ENCODE measurements at regions not wholly inside any gene's neighbourhood (a gene's known extent, or its start where the extent isn't known, plus 50 kb on each side); places are given as distances from the start of the nearest gene placed in this dataset.
A peak's percentile ranks its signal among the peaks of the same experiment; 100 is the strongest.

GRCh38 chr11:115894176-115894575, 390.0 kb upstream of the CADM1 start:
- Mint-ChIP-seq H3K4me3 (no peak overlapping the region), H3K27me3 (no peaks in the 10 kb centered on the region), H3K36me3 (no peaks in the 10 kb centered on the region), H3K27ac (no peak overlapping the region), H3K9me3 (peaks cover 0 to 14% (median 2%) of the 10 kb centered on the region in 7 donors), H3K4me1 (no peaks in the 10 kb centered on the region)
- ATAC-seq (ENCODE audit: low read depth in 2 of 2) (no peak), DNase-seq (no peak)

GRCh38 chr11:115893461-115894099, 389.4 kb upstream of the CADM1 start:
- Mint-ChIP-seq H3K27ac (no peak overlapping the region), H3K4me3 (no peak overlapping the region), H3K36me3 (no peaks in the 10 kb centered on the region), H3K27me3 (no peaks in the 10 kb centered on the region), H3K4me1 (no peaks in the 10 kb centered on the region), H3K9me3 (peaks cover 0 to 10% (median 2%) of the 10 kb centered on the region in 7 donors)
- DNase-seq (no peak), ATAC-seq (ENCODE audit: low read depth in 2 of 2) (no peak)

GRCh38 chr11:115892016-115892415, 387.8 kb upstream of the CADM1 start:
- Mint-ChIP-seq H3K9me3 (peaks cover 0 to 10% (median 1%) of the 10 kb centered on the region in 7 donors), H3K4me1 (no peaks in the 10 kb centered on the region), H3K27me3 (no peaks in the 10 kb centered on the region), H3K27ac (no peak overlapping the region), H3K36me3 (no peaks in the 10 kb centered on the region), H3K4me3 (no peak overlapping the region)
- ATAC-seq (ENCODE audit: low read depth in 2 of 2) (no peak), DNase-seq (no peak)

- peaks cover 0 to 10% (median 1%) of the 10 kb centered on the region in 7 donors for H3K9me3 Mint-ChIP-seq
- ATAC-seq (ENCODE audit: low read depth in 2 of 2) (no peak), DNase-seq (no peak)
- H3K27me3 Mint-ChIP-seq: no peaks in the 10 kb centered on the region
- no peaks in the 10 kb centered on the region for H3K36me3 Mint-ChIP-seq
- no peaks in the 10 kb centered on the region for H3K4me1 Mint-ChIP-seq
- H3K27ac Mint-ChIP-seq: no peak overlapping the region
- no peak overlapping the region for H3K4me3 Mint-ChIP-seq
Observed at GRCh38 chr11:115891581-115891980, 387.4 kb upstream of the CADM1 start.

- no peaks in the 10 kb centered on the region for H3K27me3 Mint-ChIP-seq
- DNase-seq: no peak
- no peaks in the 10 kb centered on the region for H3K4me1 Mint-ChIP-seq
- H3K36me3 Mint-ChIP-seq: no peaks in the 10 kb centered on the region
- no peak overlapping the region for H3K4me3 Mint-ChIP-seq
- H3K9me3 Mint-ChIP-seq: peaks cover 0 to 10% (median 1%) of the 10 kb centered on the region in 7 donors
- no peak overlapping the region for H3K27ac Mint-ChIP-seq
- no peak for ATAC-seq (ENCODE audit: low read depth in 2 of 2)
Observed at GRCh38 chr11:115890500-115890899, 386.3 kb upstream of the CADM1 start.

- Mint-ChIP-seq H3K36me3 (no peaks in the 10 kb centered on the region), H3K27ac (no peak overlapping the region), H3K27me3 (no peaks in the 10 kb centered on the region), H3K9me3 (peaks cover 0 to 10% (median 1%) of the 10 kb centered on the region in 7 donors), H3K4me3 (no peak overlapping the region), H3K4me1 (no peaks in the 10 kb centered on the region)
- ATAC-seq (ENCODE audit: low read depth in 2 of 2) (no peak), DNase-seq (no peak)
Observed at GRCh38 chr11:115889712-115890111, 385.5 kb upstream of the CADM1 start.

GRCh38 chr11:115887727-115888126, 383.5 kb upstream of the CADM1 start:
- H3K27ac Mint-ChIP-seq: no peak overlapping the region
- no peaks in the 10 kb centered on the region for H3K36me3 Mint-ChIP-seq
- DNase-seq: no peak
- H3K27me3 Mint-ChIP-seq: no peaks in the 10 kb centered on the region
- no peaks in the 10 kb centered on the region for H3K4me1 Mint-ChIP-seq
- no peak overlapping the region for H3K4me3 Mint-ChIP-seq
- ATAC-seq (ENCODE audit: low read depth in 2 of 2): no peak
- H3K9me3 Mint-ChIP-seq: peaks cover 0 to 12% (median 6%) of the 10 kb centered on the region in 7 donors

GRCh38 chr11:115887316-115887715, 383.1 kb upstream of the CADM1 start:
- Mint-ChIP-seq H3K9me3 (peaks cover 0 to 12% (median 6%) of the 10 kb centered on the region in 7 donors), H3K27me3 (no peaks in the 10 kb centered on the region), H3K4me1 (no peaks in the 10 kb centered on the region), H3K4me3 (no peak overlapping the region), H3K36me3 (no peaks in the 10 kb centered on the region), H3K27ac (no peak overlapping the region)
- no peak for ATAC-seq (ENCODE audit: low read depth in 2 of 2)
- DNase-seq: no peak

- Mint-ChIP-seq H3K4me1 (no peaks in the 10 kb centered on the region), H3K4me3 (no peak overlapping the region), H3K9me3 (peaks cover 4 to 18% (median 10%) of the 10 kb centered on the region in 7 donors), H3K27ac (no peak overlapping the region), H3K36me3 (no peaks in the 10 kb centered on the region), H3K27me3 (peaks cover 0 to 5% (median 0%) of the 10 kb centered on the region in 3 donors)
- ATAC-seq (ENCODE audit: low read depth in 2 of 2) (no peak), DNase-seq (no peak)
Observed at GRCh38 chr11:115886422-115886733, 382.2 kb upstream of the CADM1 start.

GRCh38 chr11:115885535-115886421, 381.6 kb upstream of the CADM1 start:
- Mint-ChIP-seq H3K27ac (no peak overlapping the region), H3K4me1 (no peaks in the 10 kb centered on the region), H3K36me3 (no peaks in the 10 kb centered on the region), H3K9me3 (peaks cover 4 to 21% (median 11%) of the 10 kb centered on the region in 7 donors), H3K4me3 (no peak overlapping the region), H3K27me3 (peaks cover 0 to 6% (median 0%) of the 10 kb centered on the region in 3 donors)
- DNase-seq (no peak), ATAC-seq (ENCODE audit: low read depth in 2 of 2) (no peak)

GRCh38 chr11:115884800-115885534, 380.8 kb upstream of the CADM1 start:
- H3K27ac Mint-ChIP-seq: no peak overlapping the region
- ATAC-seq (ENCODE audit: low read depth in 2 of 2) (no peak), DNase-seq (no peak)
- no peak overlapping the region for H3K4me3 Mint-ChIP-seq
- H3K27me3 Mint-ChIP-seq: peaks cover 0 to 6% (median 0%) of the 10 kb centered on the region in 3 donors
- H3K36me3 Mint-ChIP-seq: no peaks in the 10 kb centered on the region
- no peaks in the 10 kb centered on the region for H3K4me1 Mint-ChIP-seq
- peaks cover 5 to 21% (median 12%) of the 10 kb centered on the region in 7 donors for H3K9me3 Mint-ChIP-seq

- DNase-seq (no peak), ATAC-seq (ENCODE audit: low read depth in 2 of 2) (no peak)
- Mint-ChIP-seq H3K27ac (no peak overlapping the region), H3K27me3 (peaks cover 0 to 8% (median 0%) of the 10 kb centered on the region in 3 donors), H3K4me1 (peaks cover 0 to 9% (median 7%) of the 10 kb centered on the region in 3 donors), H3K36me3 (no peaks in the 10 kb centered on the region), H3K9me3 (peaks cover 0 to 6% (median 0%) of the 10 kb centered on the region in 7 donors), H3K4me3 (no peak overlapping the region)
Observed at GRCh38 chr11:115874843-115875242, 370.6 kb upstream of the CADM1 start.

- peaks cover 0 to 4% (median 2%) of the 10 kb centered on the region in 7 donors for H3K9me3 Mint-ChIP-seq
- ATAC-seq (ENCODE audit: low read depth in 2 of 2): no peak
- DNase-seq: no peak
- H3K4me1 Mint-ChIP-seq: peaks cover 0 to 9% (median 7%) of the 10 kb centered on the region in 3 donors
- H3K27ac Mint-ChIP-seq: peak overlapping the region in 1 of 6 donors; percentile 29
- H3K27me3 Mint-ChIP-seq: peaks cover 0 to 8% (median 7%) of the 10 kb centered on the region in 3 donors
- no peak overlapping the region for H3K4me3 Mint-ChIP-seq
- H3K36me3 Mint-ChIP-seq: no peaks in the 10 kb centered on the region
Observed at GRCh38 chr11:115873813-115874212, 369.6 kb upstream of the CADM1 start.
